ENCODE measurements at regions not wholly inside any gene's neighbourhood (a gene's known extent, or its start where the extent isn't known, plus 50 kb on each side); places are given as distances from the start of the nearest gene placed in this dataset.

DNA sequence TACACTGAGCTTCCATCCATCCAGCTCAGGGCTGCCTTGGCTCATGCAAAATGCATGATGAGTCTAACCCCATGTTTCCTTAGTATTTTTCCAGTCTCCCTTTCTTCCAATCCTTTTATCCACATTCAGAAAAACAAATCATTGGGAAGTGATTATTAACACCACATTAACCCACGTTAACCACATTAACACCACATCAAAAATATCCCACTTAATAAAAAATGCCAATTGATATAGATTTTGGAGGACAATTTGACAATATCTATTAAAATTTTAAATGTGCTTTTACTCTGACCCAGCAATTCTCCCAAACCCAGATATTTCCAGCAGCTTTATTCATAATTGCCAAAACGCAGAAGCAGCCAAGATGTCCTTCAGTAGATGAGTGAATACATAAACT, 75.6 kb upstream of the SRD5A3 start:
- no peak for TF ChIP-seq CTCF (IDR thresholded peaks at IDR 0.05; ENCODE audit: poor library complexity, severe bottlenecking)
- no peak for TF ChIP-seq EZH2 (IDR thresholded peaks at IDR 0.05; ENCODE audit: borderline replicate concordance, insufficient read depth, low read length, poor library complexity, severe bottlenecking)
- no peak for TF ChIP-seq SMC3 (conservative IDR thresholded peaks at IDR 0.05; ENCODE audit: poor library complexity)
- TF ChIP-seq EP300 (conservative IDR thresholded peaks at IDR 0.05; ENCODE audit: poor library complexity, severe bottlenecking), result no peak
- no peak for TF ChIP-seq REST (IDR thresholded peaks at IDR 0.05; ENCODE audit: borderline replicate concordance)
- no peak for TF ChIP-seq TAF1 (IDR thresholded peaks at IDR 0.05; ENCODE audit: low read depth)
- TF ChIP-seq RAD21 (conservative IDR thresholded peaks at IDR 0.05), result no peak
- TF ChIP-seq POLR2AphosphoS5 (IDR thresholded peaks at IDR 0.05), result no peak
- TF ChIP-seq MXI1 (conservative IDR thresholded peaks at IDR 0.05; ENCODE audit: poor library complexity, severe bottlenecking), result no peak

Measured in neural cell (in vitro differentiated cells).